SHP77 (cell line): ENCODE measurements at regions not wholly inside any gene's neighbourhood (a gene's known extent, or its start where the extent isn't known, plus 50 kb on each side); places are given as distances from the start of the nearest gene placed in this dataset.
"Not testable (repeated sequence)": the region's sequence is repeated elsewhere in the genome, so short reads cannot be mapped to it uniquely, and the experiment has no call there.

Source experiments
- DNase-seq, 2 experiments: peaks; one replicate each; lab custom pipeline; 2025; lab: John Stamatoyannopoulos, UW

DNA sequence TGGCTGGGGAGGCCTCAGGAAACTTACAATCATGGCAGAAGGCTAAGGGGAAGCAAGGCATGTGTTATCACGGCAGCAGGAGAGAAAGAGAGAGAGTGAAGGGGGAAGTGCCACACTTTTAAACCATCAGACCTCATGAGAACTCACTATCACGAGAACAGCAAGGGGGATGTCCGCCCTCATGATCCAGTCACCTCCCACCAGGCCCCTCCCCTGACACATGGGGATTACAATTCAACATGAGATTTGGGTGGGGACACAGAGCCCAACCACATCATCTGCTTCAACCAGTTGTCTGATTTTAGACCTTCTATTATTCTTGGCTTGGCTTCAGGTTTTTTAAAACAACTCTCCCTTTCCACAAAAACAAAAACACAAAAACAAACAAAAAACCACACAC, 93.7 kb upstream of the BASP1 start:
- not testable (repeated sequence) for DNase-seq

- no peak for DNase-seq
Observed at GRCh38 chr5:17127743-17128231, 89.6 kb upstream of the BASP1 start.

DNA sequence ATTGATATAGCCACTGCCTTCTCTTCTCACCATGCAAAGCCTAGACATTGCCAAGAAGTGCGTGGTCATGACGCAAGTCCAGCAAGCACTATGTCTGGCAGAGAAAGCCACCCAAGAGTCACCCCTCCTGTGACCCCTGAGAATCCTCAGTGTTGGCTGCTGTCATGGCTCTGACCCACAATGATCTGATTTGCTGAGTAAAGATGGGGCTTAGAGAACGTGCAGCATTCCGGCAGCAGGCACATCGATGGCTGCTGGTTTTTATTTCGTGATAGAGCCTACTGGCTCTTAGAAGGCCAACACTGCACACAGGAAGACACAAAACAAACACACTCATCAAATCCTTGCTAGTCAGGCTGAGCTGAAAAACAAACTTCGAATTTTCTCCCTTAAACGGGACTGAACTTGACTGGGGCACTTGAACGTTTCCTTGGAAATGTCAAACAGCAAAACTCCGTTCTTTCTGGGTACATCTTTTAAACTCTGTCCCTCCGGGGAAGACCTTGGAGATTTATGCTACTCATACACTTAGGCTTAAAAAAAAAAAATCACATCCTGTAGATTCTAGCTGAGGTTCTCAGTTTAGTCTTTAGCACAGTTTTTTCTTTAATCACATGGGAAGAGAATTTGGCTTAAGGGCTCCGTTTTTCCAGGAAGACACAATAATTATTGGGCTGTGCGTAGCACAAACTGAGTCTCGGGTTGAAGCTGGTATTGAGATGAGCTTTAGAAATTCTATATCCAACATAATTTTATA, 88.2 kb upstream of the BASP1 start:
- no peak for DNase-seq

- not testable (repeated sequence) for DNase-seq
Observed at GRCh38 chr5:17130302-17130701, 87.1 kb upstream of the BASP1 start.

GRCh38 chr5:17132444-17133083, 84.9 kb upstream of the BASP1 start:
- peak; percentile 5 to 12 for DNase-seq

DNA sequence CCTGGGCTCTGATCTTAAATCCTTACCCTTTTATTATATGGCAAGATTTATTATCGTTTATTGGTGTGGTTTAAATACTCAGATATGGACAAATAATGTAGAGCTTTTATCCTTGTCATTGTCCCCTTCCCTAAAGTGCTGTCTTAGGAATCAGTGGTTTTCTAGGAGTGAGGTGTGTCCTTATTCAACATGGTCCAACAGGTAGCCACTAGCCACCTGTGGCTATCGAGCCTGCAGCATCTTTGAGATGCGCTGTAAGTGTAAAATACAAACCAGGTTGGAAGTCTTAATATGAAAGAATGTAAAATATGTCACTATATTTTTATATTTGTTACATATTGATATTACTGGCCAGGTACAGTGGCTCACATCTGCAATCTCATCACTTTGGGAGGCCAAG, 82.4 kb upstream of the BASP1 start:
- DNase-seq, result no peak

DNA sequence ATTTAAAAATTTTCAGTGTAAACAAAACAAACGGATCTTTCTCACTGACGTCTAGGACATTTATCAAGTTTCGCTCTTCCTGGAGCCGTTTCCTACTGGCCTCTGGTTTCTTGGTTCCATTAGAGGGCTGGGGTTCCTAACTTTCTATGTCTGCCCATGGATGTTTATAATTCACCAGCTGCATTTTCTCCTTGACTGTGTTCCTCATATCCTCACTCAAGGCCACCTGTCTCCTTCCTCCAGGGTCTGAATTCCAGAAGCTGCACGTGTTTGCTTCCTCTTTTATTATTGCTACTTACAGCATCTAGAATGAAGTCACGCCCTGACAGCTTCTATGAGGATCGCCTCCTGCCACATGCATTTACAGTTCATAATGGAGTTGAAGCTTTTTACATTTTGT, 74.1 kb upstream of the BASP1 start:
- no peak for DNase-seq

GRCh38 chr5:17146280-17146841, 71.1 kb upstream of the BASP1 start:
- DNase-seq, result no peak

DNA sequence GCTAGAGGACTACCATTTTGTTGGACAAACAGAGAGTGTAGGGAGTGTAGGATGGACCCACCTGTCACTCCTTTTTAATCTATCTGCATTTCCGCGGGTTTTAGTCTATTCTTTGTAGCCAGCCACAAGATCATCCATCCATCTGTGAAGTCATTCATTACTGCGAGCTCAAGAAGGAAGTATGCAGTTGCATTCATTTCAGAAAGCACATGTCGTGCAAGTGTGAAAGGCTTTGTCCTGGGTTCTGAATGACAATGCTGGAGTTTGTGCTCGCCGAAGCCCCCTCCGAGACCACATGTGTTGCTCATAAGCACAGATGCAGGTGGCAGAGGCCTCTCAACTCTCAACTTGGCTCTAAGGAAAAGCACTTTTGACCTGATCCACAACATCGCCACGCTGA, 70.3 kb upstream of the BASP1 start:
- DNase-seq, result no peak

- no peak for DNase-seq
Observed at GRCh38 chr5:17147617-17148016, 69.8 kb upstream of the BASP1 start.

DNA sequence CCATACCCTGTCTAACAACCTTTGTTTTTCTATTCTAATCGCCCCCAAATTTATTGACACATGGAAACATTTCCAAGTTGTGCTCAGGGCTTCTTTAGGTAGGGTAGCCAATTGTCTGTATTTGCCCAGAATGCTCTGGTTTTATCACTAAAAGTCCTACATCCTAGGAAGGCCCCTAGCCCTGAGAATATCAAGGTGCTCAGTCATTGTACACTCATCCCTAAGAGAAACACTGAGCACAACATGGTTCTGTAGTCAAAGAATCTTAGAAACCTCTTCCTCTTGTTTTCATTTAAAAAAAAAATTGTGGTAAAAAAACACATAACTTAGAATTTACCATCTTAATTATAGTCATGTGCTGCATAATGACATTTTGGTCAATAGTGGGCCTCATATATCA, 69.0 kb upstream of the BASP1 start:
- DNase-seq, result no peak

DNA sequence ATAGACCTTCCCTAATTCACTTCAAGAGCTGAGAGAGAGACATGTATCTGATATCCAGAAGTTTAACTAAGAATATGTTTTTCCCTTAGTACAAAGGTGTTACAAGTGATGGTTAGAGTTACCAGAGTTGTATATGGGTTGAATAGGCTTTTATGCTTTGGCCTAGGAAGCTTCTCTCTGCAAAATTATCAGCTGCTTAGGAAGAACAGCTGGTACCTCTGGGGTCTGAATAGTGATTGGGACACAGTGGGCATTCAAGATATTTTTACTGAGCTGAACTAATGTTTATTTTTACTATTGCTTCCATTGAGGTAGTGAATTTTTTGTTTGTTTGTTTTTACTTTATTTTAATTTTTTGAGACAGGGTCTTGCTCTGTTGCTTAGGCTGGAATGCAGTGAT, 67.6 kb upstream of the BASP1 start:
- no peak for DNase-seq

- no peak for DNase-seq
Observed at GRCh38 chr5:17150531-17150930, 66.9 kb upstream of the BASP1 start.

DNA sequence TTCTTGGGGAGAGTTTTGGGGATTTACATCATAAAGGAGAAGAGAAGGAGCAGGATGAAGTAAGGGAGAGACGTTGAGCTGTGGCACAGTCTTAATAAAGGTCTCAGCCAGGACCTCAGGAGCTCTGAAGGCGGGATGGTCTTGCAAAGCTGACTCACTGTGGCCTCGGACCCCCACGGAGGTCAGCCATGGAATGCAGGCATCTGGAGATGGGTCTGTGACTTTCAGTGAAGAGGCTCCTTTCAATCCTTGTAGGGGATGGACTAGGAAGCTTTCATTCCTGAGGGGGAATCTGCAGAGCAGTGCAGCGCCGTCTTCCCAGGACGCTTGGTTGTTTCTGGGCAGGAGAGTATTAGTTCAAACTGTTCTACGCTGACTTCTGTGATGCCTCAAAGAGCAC, 65.7 kb upstream of the BASP1 start:
- DNase-seq, result no peak

DNA sequence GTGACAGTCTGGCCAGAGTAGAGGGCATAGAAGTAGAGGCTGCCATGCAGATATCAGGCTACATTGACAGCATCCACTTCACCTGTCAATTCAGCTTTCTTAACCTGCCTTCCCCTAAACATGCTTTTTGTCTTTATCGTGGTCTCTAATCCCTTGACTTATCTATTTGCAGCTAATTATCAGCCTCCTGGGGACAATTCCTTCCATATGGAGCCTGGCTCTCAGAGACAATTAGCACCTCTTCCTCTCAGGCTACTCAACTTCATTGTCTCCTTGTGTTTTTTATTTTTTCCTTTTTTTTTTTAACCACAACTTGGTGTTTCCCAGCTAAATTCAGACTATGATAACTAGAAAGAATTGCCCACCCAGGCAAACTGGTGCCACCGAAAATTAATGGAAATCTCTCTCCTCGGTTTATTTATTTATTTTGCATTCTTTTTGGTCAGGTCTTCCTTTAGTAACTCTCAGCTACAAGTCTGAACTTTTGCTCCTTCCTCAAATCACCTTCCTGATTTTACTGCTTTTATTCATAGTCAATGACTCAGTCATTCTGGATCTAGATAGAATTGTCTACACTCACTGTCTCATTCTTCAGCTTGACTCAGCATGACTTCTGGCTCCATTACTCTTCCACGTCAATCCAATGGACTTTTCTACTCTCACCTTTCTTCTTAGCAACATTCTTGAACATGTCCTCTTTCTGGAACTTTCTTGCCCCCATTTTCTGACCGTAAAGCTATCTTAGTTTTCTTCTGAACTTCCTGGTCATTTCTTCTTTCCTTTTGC, 63.0 kb upstream of the BASP1 start:
- DNase-seq, result no peak

- DNase-seq, result no peak
Observed at GRCh38 chr5:17156463-17156862, 61.0 kb upstream of the BASP1 start.

DNA sequence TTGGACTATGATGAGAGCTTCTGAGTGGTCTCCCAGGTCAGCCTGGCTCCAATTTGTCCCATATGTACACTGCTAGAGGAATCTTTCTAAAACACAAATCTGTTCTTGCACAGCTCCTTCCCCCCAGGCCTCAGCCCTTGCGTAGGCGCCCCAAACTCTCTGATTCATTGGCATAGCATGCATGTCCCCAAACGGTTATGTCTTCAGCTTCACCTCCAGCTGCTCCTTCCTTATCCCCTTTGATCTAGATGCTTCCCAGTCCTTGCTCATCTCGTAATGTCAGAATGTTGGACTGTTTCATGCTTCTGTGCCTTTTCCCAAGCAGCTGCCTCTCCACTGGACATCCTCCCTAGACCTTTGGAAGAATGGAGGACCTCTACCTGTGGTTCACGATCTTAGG, 60.1 kb upstream of the BASP1 start:
- DNase-seq, result no peak

DNA sequence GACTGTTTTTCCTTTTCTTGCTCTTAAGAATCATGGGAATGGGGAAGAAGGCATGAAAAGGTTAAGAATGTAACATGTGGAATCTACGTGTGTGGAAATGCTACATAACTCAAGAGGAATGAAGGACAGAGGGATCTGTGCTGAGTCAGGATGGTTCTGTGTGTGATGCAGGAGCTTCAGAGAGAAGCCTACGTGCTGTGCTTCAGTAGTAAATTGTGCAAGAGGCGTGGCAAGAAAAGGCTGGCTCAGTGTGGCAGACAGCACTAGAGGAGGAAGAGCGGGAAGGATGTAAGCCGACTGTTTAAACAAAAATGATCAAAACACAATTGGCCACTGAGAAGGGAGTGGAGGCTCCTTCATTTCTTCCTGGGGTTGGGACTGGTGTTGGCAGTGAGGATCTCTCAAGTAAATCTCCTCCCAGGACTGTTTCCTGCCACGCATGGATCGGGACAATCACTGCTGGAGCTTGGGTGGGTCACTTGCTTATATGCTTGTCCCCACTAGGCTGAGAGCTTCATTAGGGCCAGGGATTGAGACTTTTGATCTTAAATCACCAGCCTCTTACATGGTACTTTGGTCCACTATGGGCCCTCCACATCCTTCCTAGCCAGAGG, 59.4 kb upstream of the BASP1 start:
- no peak for DNase-seq

DNA sequence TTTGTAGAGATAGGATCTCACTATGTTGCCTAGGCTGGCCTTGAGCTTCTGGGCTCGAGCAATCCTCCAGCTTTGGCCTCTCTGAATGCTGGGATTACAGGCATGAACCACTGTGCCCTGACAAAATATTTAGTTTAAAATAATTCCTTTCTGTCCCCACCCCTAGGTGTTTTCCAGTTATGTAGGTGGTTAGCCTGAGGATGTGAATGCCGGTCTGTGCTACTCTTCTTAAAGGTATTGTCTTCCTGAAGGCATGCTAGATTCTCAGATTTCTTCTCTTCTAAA, 56.7 kb upstream of the BASP1 start:
- no peak for DNase-seq

GRCh38 chr5:17161662-17162061, 55.8 kb upstream of the BASP1 start:
- no peak for DNase-seq

DNA sequence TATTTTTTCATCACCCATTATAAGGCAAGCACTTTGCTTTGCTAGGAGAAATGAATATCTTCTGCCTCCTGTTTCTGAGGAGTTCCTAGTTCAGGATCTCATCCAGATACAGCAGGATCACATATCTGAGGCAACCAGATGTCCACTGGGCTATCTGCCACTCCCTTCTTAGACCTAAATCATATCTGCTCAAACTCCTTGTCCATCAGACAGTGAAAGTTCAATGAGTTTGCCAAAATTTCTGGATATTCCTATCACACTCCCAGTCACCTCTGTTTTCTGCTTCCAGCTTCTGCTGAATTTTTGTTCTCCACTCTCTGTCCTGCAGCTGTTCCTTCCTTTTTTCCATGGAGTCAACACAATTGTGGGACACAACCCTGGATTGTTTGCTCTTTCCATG, 54.2 kb upstream of the BASP1 start:
- DNase-seq, result no peak

DNA sequence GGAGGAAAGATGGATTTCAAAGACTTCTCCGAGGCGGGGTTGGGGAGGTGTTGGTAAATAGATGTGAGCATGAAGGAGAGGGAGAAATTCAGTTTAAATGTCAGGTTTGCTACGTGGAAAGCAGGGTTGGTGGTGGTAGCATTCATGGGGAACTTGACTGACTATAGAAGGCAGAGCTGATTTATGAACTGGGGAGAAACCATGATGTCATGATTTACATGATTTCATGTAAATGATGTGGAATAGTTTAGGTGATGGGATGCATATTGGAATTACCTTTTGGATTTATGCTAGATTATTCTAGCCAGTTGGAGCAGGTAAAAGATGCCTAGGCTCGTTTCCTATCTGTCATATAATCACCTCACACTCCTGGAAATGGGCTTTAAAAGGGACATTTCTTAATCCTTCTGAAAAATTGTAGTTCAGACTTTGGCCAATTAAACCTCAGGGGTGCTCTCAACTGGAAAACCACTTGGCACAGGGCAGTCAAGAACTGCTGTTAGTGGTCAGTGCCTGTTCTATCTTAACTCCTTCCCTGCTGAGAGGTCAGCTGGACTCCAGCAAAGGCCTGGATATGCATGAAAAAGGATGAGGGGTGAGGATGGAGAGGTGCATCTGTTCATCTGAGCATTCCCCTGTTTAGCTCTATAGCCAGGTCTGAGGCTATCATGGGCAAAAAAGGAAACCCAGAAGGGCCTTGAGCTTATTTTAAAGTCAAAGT, 50.1 kb upstream of the BASP1 start:
- no peak for DNase-seq
